ENCODE measurements at regions not wholly inside any gene's neighbourhood (a gene's known extent, or its start where the extent isn't known, plus 50 kb on each side); places are given as distances from the start of the nearest gene placed in this dataset.

- 13% methylated on average over 6 of the region's 6 CpGs for WGBS (ENCODE audit: insufficient coverage, low coverage, missing lambda C conversion rate)
- TF ChIP-seq BMI1 (IDR thresholded peaks at IDR 0.05; ENCODE audit: low read length) (no peak), NFIX (CRISPR knock-in tag; IDR thresholded peaks at IDR 0.05; ENCODE audit: low read depth) (peak; percentile 28; the same call in 1 of the 2 replicates), KLF16 (IDR thresholded peaks at IDR 0.05) (no peak), CHD2 (IDR thresholded peaks at IDR 0.05; ENCODE audit: low read depth, low read length) (no peak), IRF1 (CRISPR knock-in tag; IDR thresholded peaks at IDR 0.05; ENCODE audit: borderline replicate concordance) (no peak), ZNF766 (CRISPR knock-in tag; conservative IDR thresholded peaks at IDR 0.05) (peak; percentile 27; the same call in 1 of the 2 replicates), HMGN3 (IDR thresholded peaks at IDR 0.05; ENCODE audit: borderline replicate concordance, extremely low read depth, insufficient read length, low read depth, low read length) (no peak), POU5F1 (IDR thresholded peaks at IDR 0.05; ENCODE audit: borderline replicate concordance, low read depth, low read length, partially characterized antibody) (no peak), CAMTA2 (CRISPR knock-in tag; conservative IDR thresholded peaks at IDR 0.05) (no peak), PURB (CRISPR knock-in tag; IDR thresholded peaks at IDR 0.05; ENCODE audit: low read depth) (no peak), EGR1 (conservative IDR thresholded peaks at IDR 0.05) (no peak), YY1 (IDR thresholded peaks at IDR 0.05; ENCODE audit: borderline replicate concordance in 1 of 3, control insufficient read depth in 1 of 3, extremely low read depth in 1 of 3, insufficient read depth in 3 of 3, insufficient read length in 1 of 3, insufficient replicate concordance in 2 of 3, low read depth in 1 of 3, low read length in 2 of 3) (no peak), XRCC3 (IDR thresholded peaks at IDR 0.05) (no peak)
- TF ChIP-seq, protein P1, sequence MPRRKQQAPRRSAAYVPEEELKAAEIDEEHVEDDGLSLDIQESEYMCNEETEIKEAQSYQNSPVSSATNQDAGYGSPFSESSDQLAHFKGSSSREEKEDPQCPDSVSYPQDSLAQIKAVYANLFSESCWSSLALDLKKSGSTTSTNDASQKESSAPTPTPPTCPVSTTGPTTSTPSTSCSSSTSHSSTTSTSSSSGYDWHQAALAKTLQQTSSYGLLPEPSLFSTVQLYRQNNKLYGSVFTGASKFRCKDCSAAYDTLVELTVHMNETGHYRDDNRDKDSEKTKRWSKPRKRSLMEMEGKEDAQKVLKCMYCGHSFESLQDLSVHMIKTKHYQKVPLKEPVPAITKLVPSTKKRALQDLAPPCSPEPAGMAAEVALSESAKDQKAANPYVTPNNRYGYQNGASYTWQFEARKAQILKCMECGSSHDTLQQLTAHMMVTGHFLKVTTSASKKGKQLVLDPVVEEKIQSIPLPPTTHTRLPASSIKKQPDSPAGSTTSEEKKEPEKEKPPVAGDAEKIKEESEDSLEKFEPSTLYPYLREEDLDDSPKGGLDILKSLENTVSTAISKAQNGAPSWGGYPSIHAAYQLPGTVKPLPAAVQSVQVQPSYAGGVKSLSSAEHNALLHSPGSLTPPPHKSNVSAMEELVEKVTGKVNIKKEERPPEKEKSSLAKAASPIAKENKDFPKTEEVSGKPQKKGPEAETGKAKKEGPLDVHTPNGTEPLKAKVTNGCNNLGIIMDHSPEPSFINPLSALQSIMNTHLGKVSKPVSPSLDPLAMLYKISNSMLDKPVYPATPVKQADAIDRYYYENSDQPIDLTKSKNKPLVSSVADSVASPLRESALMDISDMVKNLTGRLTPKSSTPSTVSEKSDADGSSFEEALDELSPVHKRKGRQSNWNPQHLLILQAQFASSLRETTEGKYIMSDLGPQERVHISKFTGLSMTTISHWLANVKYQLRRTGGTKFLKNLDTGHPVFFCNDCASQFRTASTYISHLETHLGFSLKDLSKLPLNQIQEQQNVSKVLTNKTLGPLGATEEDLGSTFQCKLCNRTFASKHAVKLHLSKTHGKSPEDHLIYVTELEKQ (CRISPR knock-in tag; IDR thresholded peaks at IDR 0.05) = no peak
- TF ChIP-seq, protein P2, sequence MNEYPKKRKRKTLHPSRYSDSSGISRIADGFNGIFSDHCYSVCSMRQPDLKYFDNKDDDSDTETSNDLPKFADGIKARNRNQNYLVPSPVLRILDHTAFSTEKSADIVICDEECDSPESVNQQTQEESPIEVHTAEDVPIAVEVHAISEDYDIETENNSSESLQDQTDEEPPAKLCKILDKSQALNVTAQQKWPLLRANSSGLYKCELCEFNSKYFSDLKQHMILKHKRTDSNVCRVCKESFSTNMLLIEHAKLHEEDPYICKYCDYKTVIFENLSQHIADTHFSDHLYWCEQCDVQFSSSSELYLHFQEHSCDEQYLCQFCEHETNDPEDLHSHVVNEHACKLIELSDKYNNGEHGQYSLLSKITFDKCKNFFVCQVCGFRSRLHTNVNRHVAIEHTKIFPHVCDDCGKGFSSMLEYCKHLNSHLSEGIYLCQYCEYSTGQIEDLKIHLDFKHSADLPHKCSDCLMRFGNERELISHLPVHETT (CRISPR knock-in tag; conservative IDR thresholded peaks at IDR 0.05 in 1 of 2, IDR thresholded peaks at IDR 0.05 in 1 of 2) = no peak
Observed at GRCh38 chr18:51275712-51276476, 78.4 kb upstream of the MEX3C start.

More at GRCh38 chr18:51275712-51276476, 78.4 kb upstream of the MEX3C start:
- no peaks in the 10 kb centered on the region for H4K20me1 ChIP-seq (replicated peaks; ENCODE audit: control insufficient read depth, insufficient read depth, low read length)
- ATAC-seq (no peak), FAIRE-seq (no peak), DNase-seq (ENCODE audit: extremely low read depth in 1 of 4, low spot score in 3 of 4) (peak in 1 of 4 experiments; percentile 5)
- H3K4me1 ChIP-seq (replicated peaks in 1 of 2; ENCODE audit: control insufficient read depth in 2 of 2, insufficient read depth in 2 of 2, low read length in 2 of 2) = no peaks in the 10 kb centered on the region; a peak in 1 of 5 replicates
- ChIA-PET POLR2A (interaction anchor here (0.6 kb wide), 1 partner anchor 534 kb away, joined by 4 read pairs; no protein-coding TSS in a partner anchor), CTCF (ENCODE audit: low intra/inter-chr PET ratio) (interaction anchor here (0.6 kb wide), 1 partner anchor 104 kb away, joined by 3 read pairs; no protein-coding TSS in a partner anchor)
- no peaks in the 10 kb centered on the region for H3K79me2 ChIP-seq (ENCODE audit: control insufficient read depth, insufficient read depth, low read length)
- no peaks in the 10 kb centered on the region for H3K9me3 ChIP-seq (replicated peaks; ENCODE audit: control insufficient read depth, insufficient read depth, low read depth, low read length)
- no peak overlapping the region for H3K4me3 ChIP-seq
- no peak overlapping the region for H3K27ac ChIP-seq (ENCODE audit: extremely low read depth, low read depth, low read length)
- in situ Hi-C loops (cut with MboI) (no loop called here), intact Hi-C loops (cut with micrococcal nuclease) (loop anchor here (10.0 kb wide), 1 partner anchor 99 kb away; no protein-coding TSS in a partner anchor)
- BruUV-seq (replicated peaks) = no TSS peak
- H3K27me3 ChIP-seq (ENCODE audit: control insufficient read depth in 2 of 2, insufficient read depth in 2 of 2, low read length in 2 of 2) = no peaks in the 10 kb centered on the region; a peak in 1 of 5 replicates
- no peak overlapping the region for H2AFZ ChIP-seq (ENCODE audit: low read depth, low read length)
- no peaks in the 10 kb centered on the region for H3K9me1 ChIP-seq (ENCODE audit: control insufficient read depth, insufficient read depth, low read length)
- H3K4me2 ChIP-seq (ENCODE audit: insufficient read depth, low read length) = no peak overlapping the region
- no peak overlapping the region for H3K9ac ChIP-seq (ENCODE audit: insufficient read depth in 1 of 2, low read depth in 2 of 2, low read length in 2 of 2)
- no peaks in the 10 kb centered on the region for H3K36me3 ChIP-seq (ENCODE audit: control insufficient read depth, insufficient read depth, low read length)

Data from K562 (cell line).